PFSK-1 (cell line): ENCODE measurements at regions not wholly inside any gene's neighbourhood (a gene's known extent, or its start where the extent isn't known, plus 50 kb on each side); places are given as distances from the start of the nearest gene placed in this dataset.

Experiments used
- FOXP2 ChIP-seq: optimal IDR thresholded peaks from 2 replicates; pipeline ENCODE3; 2011; ENCODE audit warnings: borderline replicate concordance, control low read depth, inconsistent platforms; ENCODE audit not compliant: insufficient read depth; ENCODE audit errors: extremely low read length, extremely low read depth
- POLR2AphosphoS5 ChIP-seq: IDR thresholded peaks from 2 replicates; pipeline ENCODE4 v1.6.1; 2012; ENCODE audit warnings: low read depth, mild to moderate bottlenecking, control low read depth, low read length, moderate library complexity
- REST ChIP-seq, 2 experiments: IDR thresholded peaks; 2 replicates each; pipeline versions ENCODE4 v1.6.1 to v1.8.0; 2011 to 2012; ENCODE audit warnings: low read depth in 2 of 2, low read length in 2 of 2, control low read depth in 1 of 2, inconsistent platforms in 1 of 2, mild to moderate bottlenecking in 1 of 2, moderate library complexity in 1 of 2; ENCODE audit not compliant: insufficient read depth in 1 of 2
- SIN3A ChIP-seq: IDR thresholded peaks from 2 replicates; pipeline ENCODE4 v1.6.1; 2012; ENCODE audit warnings: mild to moderate bottlenecking, low read length, moderate library complexity, borderline replicate concordance; ENCODE audit not compliant: insufficient read depth
- TAF1 ChIP-seq: IDR thresholded peaks from 2 replicates; pipeline ENCODE4 v1.6.1; 2012; ENCODE audit warnings: low read length, control low read depth, borderline replicate concordance; ENCODE audit not compliant: insufficient read depth

- no peak for TF ChIP-seq POLR2AphosphoS5
- TF ChIP-seq REST (IDR thresholded peaks at IDR 0.05; ENCODE audit: insufficient read depth in 1 of 2, low read depth in 2 of 2, low read length in 2 of 2) = no peak
- TF ChIP-seq TAF1 = no peak
- no peak for TF ChIP-seq SIN3A
- no peak for TF ChIP-seq FOXP2
Observed at GRCh38 chr12:85559127-85559526, 277.1 kb downstream of the RASSF9 start.
